ENCODE measurements at regions not wholly inside any gene's neighbourhood (a gene's known extent, or its start where the extent isn't known, plus 50 kb on each side); places are given as distances from the start of the nearest gene placed in this dataset.
"Not testable (repeated sequence)": the region's sequence is repeated elsewhere in the genome, so short reads cannot be mapped to it uniquely, and the experiment has no call there.

DNA sequence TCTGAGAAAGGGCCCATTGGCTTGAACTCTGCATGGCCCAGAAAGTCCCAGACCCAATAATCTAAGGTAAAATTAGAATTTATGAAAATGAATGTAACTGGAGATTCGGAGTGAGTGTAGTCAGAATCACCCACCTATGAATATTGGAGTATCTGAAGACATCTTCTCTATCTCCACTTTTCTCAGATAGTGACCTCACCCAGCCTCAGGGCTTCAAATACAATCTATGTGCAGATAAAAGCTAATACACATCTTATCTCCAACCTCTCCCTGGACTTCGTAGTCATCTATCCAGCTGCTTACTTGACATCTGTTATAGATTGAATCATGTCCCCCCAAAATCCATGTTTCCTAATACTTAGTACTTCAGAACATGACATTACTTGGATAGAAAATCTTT, 263.2 kb downstream of the RAD51AP2 start:
- DNase-seq (ENCODE audit: low spot score) = no peak

- DNase-seq (ENCODE audit: low spot score) = no peak
These were observed 263.8 kb downstream of the RAD51AP2 start for GRCh38 chr2:17254421-17254820.

DNA sequence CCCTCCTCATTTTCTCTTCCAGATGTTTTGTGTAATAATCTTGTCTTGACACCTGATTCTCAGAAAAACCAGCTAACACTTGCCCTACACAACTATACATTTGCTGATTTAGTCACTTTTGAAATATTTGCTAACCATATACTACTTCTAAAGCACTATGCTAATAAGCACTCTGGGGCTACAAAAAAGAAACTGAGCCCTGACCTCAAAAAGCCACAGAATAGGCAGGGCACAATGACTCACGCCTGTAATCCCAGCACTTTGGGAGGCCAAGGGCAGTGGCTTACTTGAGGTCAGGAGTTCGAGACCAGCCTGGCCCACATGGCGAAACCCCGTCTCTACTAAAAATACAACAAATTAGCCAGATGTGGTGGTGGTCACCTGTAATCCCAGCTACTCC, 266.0 kb downstream of the RAD51AP2 start:
- no peak for DNase-seq (ENCODE audit: low spot score)

- DNase-seq (ENCODE audit: low spot score) = no peak
These were observed 267.1 kb downstream of the RAD51AP2 start for GRCh38 chr2:17251171-17251570.

- DNase-seq (ENCODE audit: low spot score) = no peak
These were observed 269.0 kb downstream of the RAD51AP2 start for GRCh38 chr2:17249249-17249648.

DNA sequence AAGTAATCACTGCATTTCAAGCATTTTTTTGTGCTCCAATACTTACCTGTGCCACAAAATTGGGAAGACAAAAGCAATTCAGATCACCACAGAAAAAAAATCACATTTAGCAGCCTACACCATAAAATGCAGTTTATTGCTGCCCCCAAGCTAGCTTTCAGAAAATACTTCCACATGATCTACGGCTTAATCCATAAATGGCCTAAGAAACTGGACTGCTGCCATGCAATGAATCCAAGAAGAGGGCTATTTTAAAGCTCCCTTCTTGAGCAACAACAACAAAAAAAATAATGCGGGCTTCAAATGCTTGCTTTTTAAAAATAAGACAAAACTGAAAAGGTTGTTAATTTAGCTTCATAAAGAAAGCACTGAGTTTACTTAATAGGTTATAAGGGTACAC, 272.3 kb downstream of the RAD51AP2 start:
- DNase-seq (ENCODE audit: low spot score) = no peak

DNA sequence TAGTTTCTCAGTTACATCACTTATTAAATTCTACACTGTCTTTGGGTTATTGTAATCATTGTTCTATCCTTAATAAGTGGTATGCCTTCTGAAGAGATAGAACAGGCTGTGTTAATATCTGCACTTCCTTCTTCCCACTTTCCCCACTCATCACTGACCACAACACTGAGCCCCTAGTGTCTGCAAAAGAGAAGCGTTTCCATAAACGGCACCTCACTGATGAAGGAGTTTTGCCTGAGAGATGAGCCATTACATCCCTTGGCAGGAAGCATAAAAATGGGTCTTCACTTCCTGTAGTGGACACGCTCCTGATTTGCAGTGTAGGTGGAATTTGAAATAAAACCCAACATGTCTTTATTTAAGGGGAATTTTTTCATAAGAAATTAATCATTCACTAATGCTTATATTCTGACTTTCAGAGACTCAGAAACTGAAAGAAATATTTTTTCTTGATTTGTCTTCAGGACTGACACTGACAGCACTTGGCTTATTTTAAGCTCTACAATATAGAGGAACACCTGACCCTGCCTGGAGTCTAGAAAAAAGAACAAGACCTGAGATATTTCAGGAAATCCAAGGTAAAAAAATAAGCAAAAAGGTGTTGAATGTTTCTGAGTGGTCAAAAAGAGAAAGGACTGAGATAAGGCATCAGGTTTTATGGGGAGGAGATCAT, 275.3 kb downstream of the RAD51AP2 start:
- DNase-seq (ENCODE audit: low spot score) = no peak

- no peak for DNase-seq (ENCODE audit: low spot score)
These were observed 278.7 kb downstream of the RAD51AP2 start for GRCh38 chr2:17239550-17239949.

DNA sequence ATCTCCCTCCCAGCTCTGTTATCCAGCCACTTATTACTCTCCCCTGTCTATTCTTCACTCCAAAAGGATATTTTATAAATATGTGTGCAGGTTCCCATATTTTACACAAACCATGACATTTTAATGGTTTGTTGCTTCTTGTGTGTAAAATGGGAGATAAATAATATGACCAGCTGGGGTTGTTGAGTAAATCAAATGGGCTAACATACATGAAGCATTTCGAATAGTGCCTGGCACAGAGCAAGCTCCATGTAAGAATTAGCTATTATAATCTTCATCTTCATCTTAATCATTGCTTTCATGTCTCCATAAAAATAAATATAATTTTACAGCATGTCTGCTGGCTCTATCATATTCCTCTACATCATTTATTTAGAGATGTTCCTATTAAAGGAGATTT, 283.1 kb downstream of the RAD51AP2 start:
- DNase-seq (ENCODE audit: low spot score) = no peak

GRCh38 chr2:17232776-17233556, 285.3 kb downstream of the RAD51AP2 start:
- DNase-seq (ENCODE audit: low spot score) = no peak

DNA sequence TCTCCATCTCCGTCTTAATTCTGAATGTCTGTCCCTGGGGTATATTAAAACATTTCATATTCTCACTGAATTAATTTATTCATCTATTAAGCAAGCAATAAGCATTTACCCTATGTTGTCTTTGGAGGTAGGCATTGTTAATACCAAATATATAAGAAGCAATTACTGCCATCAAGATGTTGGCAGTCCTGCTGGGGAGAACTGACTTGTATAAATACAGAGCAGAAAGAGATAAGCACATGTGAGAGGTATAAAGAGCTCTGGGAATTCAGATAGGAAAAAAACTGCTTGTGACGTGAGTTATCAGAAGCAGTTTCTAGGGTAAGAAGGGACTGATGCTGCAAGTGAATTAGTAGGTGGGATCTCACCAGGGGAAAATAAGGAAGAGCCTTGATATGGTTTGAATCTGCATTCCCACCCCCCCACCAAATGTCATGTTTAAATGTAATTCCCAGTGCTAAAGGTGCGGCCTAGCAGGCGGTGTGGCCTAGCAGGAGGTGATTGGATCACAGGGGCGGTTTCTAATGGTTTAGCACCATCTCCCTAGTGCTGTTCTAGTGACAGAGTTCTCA, 286.8 kb downstream of the RAD51AP2 start:
- DNase-seq (ENCODE audit: low spot score) = no peak

- no peak for DNase-seq (ENCODE audit: low spot score)
These were observed 288.8 kb downstream of the RAD51AP2 start for GRCh38 chr2:17229414-17229813.

GRCh38 chr2:17228461-17228860, 289.8 kb downstream of the RAD51AP2 start:
- DNase-seq (ENCODE audit: low spot score) = no peak

DNA sequence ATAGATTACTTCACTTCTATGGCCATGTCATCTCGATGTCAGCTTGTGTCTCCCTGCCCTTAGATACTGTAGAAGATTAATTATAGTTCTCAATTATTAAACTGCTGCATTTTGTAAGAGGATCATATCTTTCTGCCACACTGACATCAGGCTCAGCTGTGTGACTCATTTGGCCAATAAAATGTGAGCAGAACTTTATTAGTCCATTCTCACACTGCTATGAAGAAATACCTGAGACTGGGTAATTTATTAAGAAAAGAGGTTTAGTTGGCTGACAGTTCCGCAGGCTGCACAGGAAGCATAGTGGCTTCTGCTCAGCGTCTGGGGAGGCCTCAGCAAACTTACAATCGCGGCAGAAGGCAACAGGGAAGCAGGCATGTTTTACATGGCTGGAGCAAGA, 290.4 kb downstream of the RAD51AP2 start:
- no peak for DNase-seq (ENCODE audit: low spot score)

GRCh38 chr2:17226941-17227490, 291.2 kb downstream of the RAD51AP2 start:
- no peak for DNase-seq (ENCODE audit: low spot score)

- DNase-seq (ENCODE audit: low spot score) = no peak
These were observed 295.0 kb downstream of the RAD51AP2 start for GRCh38 chr2:17223211-17223610.

GRCh38 chr2:17208511-17208910, 309.7 kb downstream of the RAD51AP2 start:
- DNase-seq (ENCODE audit: low spot score) = no peak

GRCh38 chr2:17206771-17207170, 311.5 kb downstream of the RAD51AP2 start:
- no peak for DNase-seq (ENCODE audit: low spot score)

DNA sequence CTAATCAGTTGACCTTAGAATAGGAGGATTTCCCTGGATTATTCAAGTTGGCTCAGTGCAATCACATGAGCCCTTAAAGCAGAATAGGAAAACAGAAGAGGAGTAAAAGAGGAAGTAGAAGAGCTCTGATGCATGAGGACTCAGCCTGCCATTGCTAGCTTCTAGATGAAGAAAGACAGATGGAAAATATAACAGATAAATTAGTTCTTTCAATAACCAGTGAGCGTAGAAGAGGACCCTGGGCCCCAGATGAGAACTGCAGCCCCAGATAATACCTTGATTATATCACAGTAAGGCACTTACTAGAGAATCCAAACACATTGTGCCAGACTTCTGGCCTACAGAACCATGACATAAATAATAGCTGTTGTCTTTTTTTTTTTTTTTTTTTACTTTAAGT, 314.0 kb downstream of the RAD51AP2 start:
- DNase-seq (ENCODE audit: low spot score) = not testable (repeated sequence)

DNA sequence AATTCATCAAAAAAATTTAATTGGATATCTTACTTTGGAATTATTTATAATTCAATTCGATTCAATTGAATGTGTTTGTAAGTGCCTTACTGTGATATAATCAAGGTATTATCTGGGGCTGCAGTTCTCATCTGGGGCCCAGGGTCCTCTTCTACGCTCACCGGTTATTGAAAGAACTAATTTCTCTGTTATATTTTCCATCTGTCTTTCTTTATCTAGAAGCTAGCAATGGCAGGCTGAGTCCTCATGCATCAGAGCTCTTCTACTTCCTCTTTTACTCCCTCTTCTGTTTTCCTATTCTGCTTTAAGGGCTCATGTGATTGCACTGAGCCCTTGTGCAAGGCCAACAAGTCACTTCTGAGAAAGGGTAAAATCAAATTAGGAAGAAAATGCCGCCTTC, 315.6 kb downstream of the RAD51AP2 start:
- DNase-seq (ENCODE audit: low spot score) = not testable (repeated sequence)

GRCh38 chr2:17199741-17200140, 318.5 kb downstream of the RAD51AP2 start:
- no peak for DNase-seq (ENCODE audit: low spot score)

- DNase-seq (ENCODE audit: low spot score) = no peak
These were observed 321.9 kb downstream of the RAD51AP2 start for GRCh38 chr2:17196380-17196779.

DNA sequence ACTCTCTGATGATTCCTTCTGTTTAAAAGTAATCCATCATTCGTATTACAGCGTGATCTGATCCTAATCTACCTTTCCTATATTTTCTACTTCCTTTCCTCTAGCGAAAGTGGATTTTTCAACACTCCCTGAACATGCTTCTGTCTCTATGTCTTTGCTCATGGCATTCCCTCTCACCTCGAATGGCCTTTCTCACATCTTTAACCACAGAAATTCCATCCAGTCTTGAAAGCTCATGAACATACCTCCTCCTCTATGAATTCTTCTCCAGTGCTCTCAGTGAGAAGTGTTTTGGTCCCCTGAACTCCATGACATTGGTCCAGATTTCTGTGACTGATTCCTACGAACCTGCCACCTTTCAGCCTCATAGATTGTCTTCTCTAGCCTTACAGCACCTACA, 323.2 kb downstream of the RAD51AP2 start:
- no peak for DNase-seq (ENCODE audit: low spot score)

All from LoVo (cell line).